ENCODE measurements at regions not wholly inside any gene's neighbourhood (a gene's known extent, or its start where the extent isn't known, plus 50 kb on each side); places are given as distances from the start of the nearest gene placed in this dataset.

- 88% methylated on average over 1 of the region's 1 CpG for WGBS (ENCODE audit: low lambda C conversion rate)
- H3K4me2 ChIP-seq, result no peak overlapping the region
- no peaks in the 10 kb centered on the region for H3K27me3 ChIP-seq (ENCODE audit: insufficient read depth)
- H3K9ac ChIP-seq, result no peak overlapping the region
- no peak overlapping the region for H3K27ac ChIP-seq (ENCODE audit: low read depth in 2 of 2, low read length in 1 of 2)
- H3K36me3 ChIP-seq (replicated peaks in 1 of 2; ENCODE audit: control insufficient read depth in 1 of 2, insufficient read depth in 2 of 2, low read length in 1 of 2), result no peaks in the 10 kb centered on the region
- TF ChIP-seq GABPA (IDR thresholded peaks at IDR 0.05; ENCODE audit: low read depth) (no peak), JUND (IDR thresholded peaks at IDR 0.05) (no peak), FOSL2 (IDR thresholded peaks at IDR 0.05; ENCODE audit: borderline replicate concordance, low read depth) (no peak), NFIC (IDR thresholded peaks at IDR 0.05; ENCODE audit: borderline replicate concordance) (no peak), IRF3 (IDR thresholded peaks at IDR 0.05; ENCODE audit: low read depth, low read length) (no peak), CTCF (IDR thresholded peaks at IDR 0.05) (no peak), YY1 (IDR thresholded peaks at IDR 0.05; ENCODE audit: low read depth) (no peak), MEF2A (IDR thresholded peaks at IDR 0.05; ENCODE audit: borderline replicate concordance, low read depth) (no peak), RXRA (IDR thresholded peaks at IDR 0.05; ENCODE audit: borderline replicate concordance, low read depth) (no peak)
- H3K4me1 ChIP-seq (ENCODE audit: control insufficient read depth in 1 of 2, insufficient read depth in 2 of 2, low read depth in 1 of 2, low read length in 1 of 2), result no peaks in the 10 kb centered on the region
- DNase-seq, result no peak
- no peaks in the 10 kb centered on the region for H4K20me1 ChIP-seq (ENCODE audit: insufficient read depth)
- no peaks in the 10 kb centered on the region for H3K79me2 ChIP-seq (ENCODE audit: insufficient read depth)
- CTCF ChIA-PET, result no interaction called here
- no peak overlapping the region for H2AFZ ChIP-seq (ENCODE audit: low read depth)
- H3F3A ChIP-seq (replicated peaks; ENCODE audit: insufficient read depth), result no peaks in the 10 kb centered on the region
- no peaks in the 10 kb centered on the region for H3K9me2 ChIP-seq
- no peaks in the 10 kb centered on the region for H3K9me3 ChIP-seq
- POLR2A ChIA-PET, result no interaction called here
- no peak overlapping the region for H3K4me3 ChIP-seq (ENCODE audit: low read depth in 2 of 2, low read length in 1 of 2)
Observed at GRCh38 chr4:123643691-123644090, 247.1 kb downstream of the SPRY1 start.

GRCh38 chr4:123649250-123649644 is 252.7 kb downstream of the SPRY1 start:
- H4K20me1 ChIP-seq (ENCODE audit: insufficient read depth), result no peaks in the 10 kb centered on the region
- 81% methylated on average over 4 of the region's 4 CpGs for WGBS (ENCODE audit: low lambda C conversion rate)
- peaks cover 7% of the 10 kb centered on the region for H3F3A ChIP-seq (replicated peaks; ENCODE audit: insufficient read depth)
- no peak overlapping the region for H3K9ac ChIP-seq
- H3K9me2 ChIP-seq, result no peaks in the 10 kb centered on the region
- POLR2A ChIA-PET, result no interaction called here
- peaks cover 0 to 4% of the 10 kb centered on the region in 2 experiments; a peak in 1 of 4 replicates for H3K4me1 ChIP-seq (ENCODE audit: control insufficient read depth in 1 of 2, insufficient read depth in 2 of 2, low read depth in 1 of 2, low read length in 1 of 2)
- no peak for DNase-seq
- peak overlapping the region; percentile 32; the same call in 1 of the 2 replicates for H2AFZ ChIP-seq (ENCODE audit: low read depth)
- CTCF ChIA-PET, result interaction anchor here (1.2 to 2.6 kb wide), 3 partner anchors 12 to 546 kb away, joined by 3 to 17 read pairs (median 3); no protein-coding TSS in a partner anchor
- H3K27me3 ChIP-seq (ENCODE audit: insufficient read depth), result no peaks in the 10 kb centered on the region
- H3K4me3 ChIP-seq (ENCODE audit: low read depth in 2 of 2, low read length in 1 of 2), result no peak overlapping the region
- H3K36me3 ChIP-seq (replicated peaks in 1 of 2; ENCODE audit: control insufficient read depth in 1 of 2, insufficient read depth in 2 of 2, low read length in 1 of 2), result no peaks in the 10 kb centered on the region
- H3K4me2 ChIP-seq, result no peak overlapping the region
- no peaks in the 10 kb centered on the region; the same call in 1 of the 2 replicates for H3K9me3 ChIP-seq
- H3K79me2 ChIP-seq (ENCODE audit: insufficient read depth), result no peaks in the 10 kb centered on the region
- peak overlapping the region in 1 of 2 experiments; percentile 36; a peak in 1 of 4 replicates for H3K27ac ChIP-seq (ENCODE audit: low read depth in 2 of 2, low read length in 1 of 2)
- no peak for TF ChIP-seq USF1 (IDR thresholded peaks at IDR 0.05; ENCODE audit: borderline replicate concordance, low read depth)
- no peak for TF ChIP-seq SIN3A (IDR thresholded peaks at IDR 0.05; ENCODE audit: borderline replicate concordance, low read depth, low read length)
- TF ChIP-seq RCOR1 (IDR thresholded peaks at IDR 0.05; ENCODE audit: low read length), result no peak
- no peak for TF ChIP-seq USF2 (IDR thresholded peaks at IDR 0.05; ENCODE audit: borderline replicate concordance, low read depth, low read length)
- TF ChIP-seq MAX (IDR thresholded peaks at IDR 0.05; ENCODE audit: low read depth), result no peak
- no peak for TF ChIP-seq GATA2 (CRISPR knock-in tag; IDR thresholded peaks at IDR 0.05)
- TF ChIP-seq RAD21 (IDR thresholded peaks at IDR 0.05; ENCODE audit: low read length), result no peak
- no peak for TF ChIP-seq REST (IDR thresholded peaks at IDR 0.05; ENCODE audit: low read depth, low read length)
- no peak for TF ChIP-seq NFIC (IDR thresholded peaks at IDR 0.05; ENCODE audit: borderline replicate concordance)
- no peak for TF ChIP-seq TEAD4 (IDR thresholded peaks at IDR 0.05; ENCODE audit: borderline replicate concordance, insufficient read depth)
- TF ChIP-seq RXRA (IDR thresholded peaks at IDR 0.05; ENCODE audit: borderline replicate concordance, low read depth), result no peak

Measured in SK-N-SH (cell line).